Activated CD4-positive, alpha-beta T cell treated with anti-CD3 and anti-CD28 coated beads, Interleukin-2, amount 50 U/mL, for 24 hours (primary cell): ENCODE measurements at regions not wholly inside any gene's neighbourhood (a gene's known extent, or its start where the extent isn't known, plus 50 kb on each side); places are given as distances from the start of the nearest gene placed in this dataset.
"Not testable (repeated sequence)": the region's sequence is repeated elsewhere in the genome, so short reads cannot be mapped to it uniquely, and the experiment has no call there.

ENCODE experiments used
- DNase-seq, 2 donors: peaks; one replicate each; pipeline ENCODE4 v3.0.0-alpha.2; 2020; ENCODE audit warnings: low read depth in 1 of 2, low spot score in 1 of 2

DNA sequence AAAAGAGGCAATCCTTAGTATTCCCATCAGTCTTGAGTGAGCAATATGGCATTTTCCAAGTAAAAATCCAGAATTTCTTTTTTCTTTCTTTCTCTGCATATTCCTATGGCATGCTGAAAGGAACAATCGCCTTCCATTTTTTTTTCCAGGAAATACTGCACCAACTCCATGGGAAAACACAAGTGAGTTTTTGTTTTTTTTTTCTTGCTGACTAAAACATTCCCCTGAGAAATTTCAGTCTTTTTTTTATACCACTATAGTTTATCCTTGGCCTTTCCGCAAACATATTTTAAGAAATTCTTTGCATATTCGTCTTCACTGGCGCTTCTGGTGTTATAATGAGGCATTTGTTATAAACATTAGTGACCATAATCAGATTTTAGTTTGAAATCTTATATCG, 429.6 kb upstream of the MDFIC2 start:
- DNase-seq: no peak

DNA sequence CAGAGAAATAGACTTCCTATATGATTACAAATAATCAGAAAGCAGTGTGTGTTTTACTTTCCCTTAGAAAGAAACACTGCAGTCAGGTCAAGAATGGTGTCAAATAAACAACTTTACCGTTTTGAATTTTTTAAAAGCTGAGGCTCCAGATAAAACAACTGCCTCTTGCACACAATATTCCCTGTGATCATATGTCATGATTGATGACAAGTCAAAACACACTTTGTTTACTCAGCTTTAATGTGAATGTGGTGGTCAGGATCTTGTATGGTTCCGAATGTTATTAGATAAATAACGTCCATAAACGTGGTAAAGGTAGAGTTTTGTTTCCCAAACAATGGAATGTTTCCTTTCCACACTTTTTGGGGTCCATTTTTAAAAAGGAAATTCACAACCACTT, 428.4 kb upstream of the MDFIC2 start:
- DNase-seq: no peak

DNA sequence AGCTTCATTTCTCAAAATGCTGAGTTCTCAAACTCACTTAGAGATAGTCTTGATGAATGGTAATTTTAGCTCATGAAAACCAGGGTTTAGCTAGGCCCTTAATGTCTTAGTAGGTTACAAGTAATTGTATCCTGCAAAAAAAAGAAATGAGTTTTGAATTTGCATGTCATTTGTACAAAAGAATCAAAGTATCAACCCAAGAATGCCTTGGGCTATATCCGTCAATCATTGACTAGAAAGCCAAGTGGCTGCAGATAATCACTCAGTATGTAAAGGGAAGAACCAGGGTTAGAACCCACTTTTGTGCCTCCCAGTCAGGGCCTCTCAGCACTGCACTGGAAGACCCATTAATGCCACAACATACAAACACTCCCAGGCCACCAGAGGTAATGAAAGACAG, 427.6 kb upstream of the MDFIC2 start:
- no peak for DNase-seq

DNA sequence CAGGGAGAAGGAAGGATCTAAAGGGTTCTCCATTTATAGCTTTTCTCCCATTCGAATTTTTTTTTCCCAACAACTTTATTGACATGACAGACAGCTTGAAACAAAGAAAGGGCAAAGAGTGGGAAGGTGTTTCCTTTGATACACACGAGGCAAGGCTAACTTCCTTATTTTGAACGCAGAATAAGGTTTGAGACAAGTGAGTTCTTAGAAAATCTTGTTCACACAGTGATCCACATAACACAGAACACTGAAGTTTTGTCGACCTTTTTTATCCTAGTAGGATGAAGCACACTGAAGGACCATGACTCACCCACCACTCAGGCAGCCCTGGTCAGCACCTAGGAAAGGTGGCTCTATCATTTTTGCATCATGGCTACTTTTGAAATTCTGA, 425.8 kb upstream of the MDFIC2 start:
- DNase-seq: no peak

DNA sequence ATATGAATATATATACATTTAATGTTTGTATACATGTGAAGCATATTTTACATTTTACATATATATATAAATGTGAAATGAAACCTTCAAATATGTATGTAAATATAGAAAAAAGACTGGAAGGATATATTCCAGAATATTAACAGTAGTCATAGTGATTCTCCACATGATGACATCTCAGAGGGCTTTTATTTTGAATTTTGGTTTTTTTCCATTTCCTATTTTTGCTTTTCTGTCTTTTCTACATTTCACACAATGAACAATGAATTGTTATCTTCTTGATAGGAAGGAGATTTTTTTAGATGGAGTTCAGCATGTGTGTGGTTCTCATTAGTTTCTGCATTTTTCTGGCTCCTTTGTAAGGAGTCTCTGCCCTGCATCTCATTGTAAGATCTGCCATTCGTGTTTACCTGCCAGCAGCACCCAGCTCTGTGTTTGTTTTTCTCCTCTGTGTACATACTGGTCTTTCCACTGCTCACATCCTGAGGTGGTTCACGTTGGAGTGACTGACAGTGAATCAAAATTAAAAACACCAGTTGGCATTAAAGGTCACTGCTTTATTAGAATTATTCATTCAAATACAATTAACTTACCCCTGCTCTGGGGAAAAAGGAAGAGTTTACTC, 425.3 kb upstream of the MDFIC2 start:
- DNase-seq: no peak

DNA sequence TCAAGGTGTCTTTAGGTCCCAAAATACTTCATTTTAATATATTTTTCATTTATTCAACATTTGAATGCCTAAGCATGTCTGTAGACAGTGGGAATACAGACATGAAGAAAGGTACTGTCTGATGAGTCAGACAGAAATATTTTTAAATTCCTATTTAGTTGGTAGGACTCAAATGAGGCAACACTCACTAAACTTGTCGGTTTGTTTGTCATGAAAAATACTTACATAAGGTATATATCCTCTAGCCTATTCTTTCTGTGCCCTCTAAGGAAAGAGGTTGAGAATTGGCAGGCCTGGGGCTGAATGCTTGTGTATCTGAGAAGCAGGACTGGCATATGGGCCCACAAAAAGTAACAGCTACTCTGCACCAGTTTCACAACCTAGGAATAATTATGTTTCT, 423.6 kb upstream of the MDFIC2 start:
- no peak for DNase-seq

DNA sequence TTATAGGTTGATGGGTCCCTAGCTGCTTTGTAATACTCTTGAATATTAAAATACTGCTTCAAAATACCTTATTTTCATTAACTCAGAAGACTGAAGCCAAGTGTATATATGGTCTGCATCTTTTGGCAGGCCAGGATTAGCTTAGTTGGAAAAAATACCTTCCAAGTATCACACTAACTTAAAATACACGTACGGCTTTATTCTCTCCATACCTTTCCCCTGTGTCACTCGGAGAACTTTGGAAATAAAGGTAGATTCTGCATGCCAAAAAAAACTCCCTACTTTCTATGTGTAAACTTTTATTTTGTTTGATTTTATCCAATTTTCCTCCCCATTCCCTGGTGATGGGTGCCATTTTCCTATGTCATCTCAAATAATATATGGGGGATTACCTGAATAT, 422.3 kb upstream of the MDFIC2 start:
- DNase-seq: no peak

DNA sequence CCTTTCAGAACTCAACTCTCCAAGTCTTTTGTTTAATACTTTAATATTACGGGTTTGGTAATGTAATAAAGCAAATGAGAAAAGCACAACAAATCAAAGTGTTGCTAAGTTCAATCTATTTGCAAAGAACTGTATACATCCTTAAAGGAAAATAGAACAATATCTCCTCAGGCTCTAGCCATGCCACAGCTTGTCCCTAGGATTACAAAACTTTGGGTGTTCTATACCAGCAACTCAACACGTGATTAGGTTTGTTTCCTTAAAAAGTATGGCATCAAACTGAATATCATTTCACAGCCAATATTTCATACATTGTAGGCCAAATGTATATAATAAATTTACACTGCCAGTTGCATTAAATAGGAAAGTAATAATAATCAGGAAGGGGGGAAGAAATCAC, 418.6 kb upstream of the MDFIC2 start:
- DNase-seq: no peak

DNA sequence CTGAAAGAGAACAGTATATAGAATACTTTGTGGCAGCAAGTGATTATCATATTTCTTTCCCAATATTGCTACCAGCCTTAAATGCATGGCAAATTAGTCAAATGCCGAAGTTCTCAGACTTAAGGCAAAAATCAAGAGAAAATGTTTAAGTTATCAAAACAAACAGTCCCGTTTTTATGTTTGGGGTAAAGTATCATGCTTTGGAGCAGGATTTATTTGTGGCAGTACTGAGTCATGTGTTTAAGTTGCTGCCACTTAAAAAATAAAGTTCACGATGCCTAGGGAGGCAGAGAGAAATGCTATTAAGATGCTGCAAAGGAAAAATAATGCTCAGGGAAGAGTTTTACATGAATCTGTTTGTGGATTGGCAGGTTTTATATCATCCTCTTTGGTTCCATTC, 417.4 kb upstream of the MDFIC2 start:
- no peak for DNase-seq

DNA sequence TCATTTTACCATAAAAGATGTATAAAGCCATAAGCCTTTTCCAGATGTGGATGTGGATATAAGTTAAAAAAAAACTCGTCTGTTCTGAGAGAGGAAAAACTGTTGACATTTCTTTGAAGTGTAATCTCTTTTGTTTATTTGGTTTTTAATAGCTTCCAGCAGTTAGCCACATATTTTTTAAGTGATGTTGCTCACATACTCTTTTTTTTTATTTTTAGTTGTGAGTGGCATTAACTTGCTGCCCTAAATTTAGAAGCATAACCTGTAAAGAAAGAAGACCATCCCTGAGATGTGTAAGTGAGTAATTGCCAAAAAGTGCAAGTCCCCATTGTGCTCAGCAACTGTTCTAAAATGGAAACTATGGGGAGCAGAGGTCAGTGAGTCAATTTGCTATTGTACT, 415.9 kb upstream of the MDFIC2 start:
- no peak for DNase-seq

DNA sequence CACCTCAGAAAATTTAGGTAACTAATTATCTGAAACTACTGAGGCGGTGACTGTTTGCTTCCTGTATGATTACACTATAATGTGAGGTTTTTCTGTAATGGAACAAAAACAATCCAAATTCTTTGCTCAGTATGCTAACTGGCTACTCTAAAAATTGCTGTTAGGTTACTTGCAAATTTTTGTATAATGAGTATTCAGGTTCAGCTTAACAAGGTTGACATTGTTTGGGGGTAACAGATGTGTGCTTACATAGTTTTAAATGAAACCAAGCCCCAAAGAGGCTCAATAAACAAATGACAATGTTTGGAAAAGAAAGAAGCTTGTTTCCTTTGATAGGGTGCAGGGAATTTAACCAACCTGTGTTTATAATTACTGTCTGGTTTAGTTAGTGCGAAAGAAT, 414.5 kb upstream of the MDFIC2 start:
- no peak for DNase-seq

DNA sequence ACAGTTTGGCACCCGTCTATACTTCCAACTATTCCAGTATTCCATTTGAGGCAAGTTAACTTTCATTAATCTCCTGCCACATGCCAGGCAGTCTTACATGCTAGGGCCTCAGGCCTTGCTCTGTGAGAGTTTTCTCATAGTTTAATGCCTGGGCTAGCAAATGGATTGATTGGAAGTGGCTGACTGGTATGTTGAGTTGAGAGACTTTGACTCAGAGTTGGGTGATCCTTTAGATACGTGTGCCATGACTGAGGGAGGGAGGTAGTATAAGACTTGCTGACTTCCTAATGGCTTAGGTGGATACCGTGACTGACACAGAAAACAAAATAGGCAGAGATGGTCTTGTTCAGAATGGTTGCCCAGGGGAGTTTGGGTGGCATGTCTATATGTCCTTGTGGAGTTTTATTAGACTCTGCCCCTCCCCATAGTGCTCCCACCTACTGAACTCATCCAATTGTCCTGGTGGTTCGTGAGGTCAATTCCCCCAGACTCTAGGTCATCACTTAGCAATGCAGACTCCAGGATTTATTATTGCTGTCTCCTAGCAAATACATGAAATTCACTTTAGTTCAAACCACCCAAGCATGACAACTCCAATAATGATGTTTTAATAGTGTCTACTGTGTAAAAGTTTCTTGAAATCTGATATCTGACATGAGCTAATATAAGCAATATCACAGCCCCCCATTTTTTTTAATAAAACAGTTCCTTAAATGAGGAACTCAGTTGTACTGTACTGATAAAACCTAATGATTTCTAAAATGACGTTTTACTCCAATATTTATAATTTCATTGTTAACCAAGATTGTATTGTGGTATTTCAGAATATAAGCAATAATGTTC, 413.9 kb upstream of the MDFIC2 start:
- DNase-seq: no peak

DNA sequence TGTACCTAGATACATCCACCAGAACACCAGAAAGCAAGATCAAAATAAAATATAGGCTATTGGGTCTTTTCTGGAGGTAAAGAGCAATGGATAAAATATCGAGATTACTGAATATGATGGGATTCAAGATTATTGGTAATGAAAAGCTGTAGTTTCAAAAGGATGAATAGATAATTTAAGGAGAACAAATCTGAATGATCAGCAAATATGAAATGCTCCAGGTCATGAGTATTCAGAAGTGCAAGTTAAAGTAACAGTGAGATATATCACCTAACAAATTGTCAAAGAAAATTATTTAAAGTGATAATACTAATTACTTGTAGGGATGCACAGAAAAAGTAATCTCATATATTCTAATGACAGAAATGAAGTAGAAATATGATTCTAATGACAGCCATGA, 409.6 kb upstream of the MDFIC2 start:
- DNase-seq: no peak

DNA sequence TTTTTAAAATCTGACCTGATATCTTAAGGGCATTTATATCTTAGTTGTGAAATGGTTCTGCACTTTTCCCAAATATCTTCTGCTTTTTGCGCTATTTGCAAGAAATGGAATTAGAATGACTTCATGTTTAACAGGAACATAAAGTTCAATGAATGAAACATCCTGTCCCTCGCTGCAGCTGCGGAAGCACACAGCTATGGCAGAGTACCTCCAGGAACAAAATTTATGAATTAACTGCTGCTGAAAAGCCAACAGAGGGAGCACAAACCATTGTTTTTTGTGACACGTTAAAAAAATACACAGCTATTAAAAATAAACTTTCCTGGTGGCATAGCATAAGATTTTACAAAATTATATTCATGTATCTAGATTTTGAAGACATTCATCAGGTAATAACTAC, 404.4 kb upstream of the MDFIC2 start:
- no peak for DNase-seq

DNA sequence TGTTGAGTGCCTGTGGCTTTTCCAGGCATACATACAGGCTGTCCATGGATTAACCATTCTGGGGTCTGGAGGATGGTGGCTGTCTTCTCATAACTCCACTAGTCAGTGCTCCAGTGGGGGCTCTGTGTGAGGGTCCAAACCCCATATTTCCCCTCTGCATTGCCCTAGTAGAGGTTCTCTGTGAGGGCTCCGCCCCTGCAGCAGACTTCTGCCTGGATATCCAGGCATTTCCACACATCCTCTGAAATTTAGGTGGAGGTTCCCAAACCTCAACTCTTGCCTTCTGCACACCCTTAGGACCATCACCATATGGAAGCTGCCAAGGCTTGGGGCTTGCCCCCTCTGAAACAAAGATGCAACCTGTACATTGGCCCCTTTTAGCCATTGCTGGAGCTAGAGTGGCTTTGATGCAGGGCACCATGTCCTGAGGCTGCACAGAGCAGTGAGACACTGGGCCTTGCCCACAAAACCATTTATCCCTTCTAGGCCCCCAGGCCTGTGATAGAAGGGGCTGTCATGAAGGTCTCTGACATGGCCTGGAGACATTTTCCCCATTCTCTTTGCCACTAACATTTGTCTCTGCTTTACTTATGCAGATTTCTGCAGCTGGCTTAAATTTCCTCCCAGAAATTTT, 400.1 kb upstream of the MDFIC2 start:
- no peak for DNase-seq

DNA sequence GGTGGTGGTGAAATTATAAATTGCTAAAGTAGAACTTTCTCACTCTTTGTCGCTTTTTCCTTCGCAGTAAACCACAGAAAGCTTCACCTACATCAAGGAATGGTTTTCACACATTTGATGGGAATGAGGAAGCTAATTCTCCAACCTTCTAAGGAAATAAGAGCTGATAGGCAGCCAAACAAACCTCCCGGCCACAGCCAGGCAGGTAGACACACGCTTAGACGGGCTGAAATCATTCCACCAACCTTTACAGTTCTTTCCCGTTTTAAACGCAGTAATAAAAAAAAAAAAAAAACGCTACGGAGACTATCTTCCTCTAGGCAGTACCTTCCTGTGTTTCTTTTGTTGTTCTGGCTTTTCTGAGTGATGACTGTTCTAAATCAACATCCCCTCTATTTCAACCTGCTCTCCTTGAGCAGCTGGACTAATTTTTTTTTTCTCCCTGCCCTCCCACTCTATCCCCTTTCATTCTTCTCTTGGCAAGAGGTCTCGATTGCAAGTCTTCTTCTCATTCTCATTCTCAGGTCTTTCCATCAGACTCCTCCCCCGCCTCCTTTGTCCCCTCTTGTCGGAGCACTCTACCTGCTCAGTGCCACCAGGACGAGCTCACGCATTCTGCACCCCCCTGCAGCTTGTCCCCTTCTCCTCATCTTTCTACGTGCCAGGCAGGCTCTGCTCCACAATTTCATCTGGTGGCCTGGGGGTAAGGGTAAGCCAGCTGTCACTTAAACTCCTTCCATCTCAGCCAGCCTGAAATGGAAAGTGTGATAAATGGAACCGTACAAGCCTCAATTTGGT, 391.1 kb upstream of the MDFIC2 start:
- DNase-seq: no peak

DNA sequence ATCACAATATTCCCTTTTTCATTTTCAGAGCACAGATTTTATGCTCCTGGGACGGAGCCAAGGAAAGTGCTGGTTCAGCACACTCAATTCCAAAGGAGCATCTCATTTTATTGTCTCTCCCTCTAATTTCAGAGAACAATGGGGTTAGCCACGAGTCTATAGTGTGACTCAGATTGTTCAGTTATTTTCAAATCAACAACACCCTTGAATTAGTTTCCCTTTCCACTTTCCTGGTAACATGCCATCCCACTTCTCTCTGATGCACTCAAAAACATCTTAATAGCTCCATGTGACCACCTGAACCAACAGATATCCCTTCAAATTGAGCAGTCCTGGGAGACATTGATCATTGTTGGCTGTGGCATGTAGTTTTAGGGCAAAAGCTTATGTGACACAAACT, 389.7 kb upstream of the MDFIC2 start:
- DNase-seq: no peak

DNA sequence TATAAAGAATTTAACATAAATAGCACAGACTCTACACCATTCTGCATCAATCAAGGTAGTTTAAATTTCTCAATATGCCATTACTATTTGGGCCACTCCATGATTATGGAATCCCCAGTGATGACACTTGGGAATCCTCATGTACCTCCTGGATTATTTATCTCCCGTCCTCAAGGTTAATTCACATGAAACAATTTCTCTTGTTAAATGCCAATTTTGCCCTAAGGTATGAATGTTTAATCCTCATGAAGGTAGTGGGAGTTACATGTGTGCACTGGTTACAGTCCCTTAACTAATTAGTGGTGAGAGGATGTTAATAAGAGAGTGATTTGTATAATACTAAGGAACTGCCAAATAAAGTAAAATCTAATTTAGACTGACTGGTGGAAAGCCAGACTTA, 372.3 kb upstream of the MDFIC2 start:
- no peak for DNase-seq

DNA sequence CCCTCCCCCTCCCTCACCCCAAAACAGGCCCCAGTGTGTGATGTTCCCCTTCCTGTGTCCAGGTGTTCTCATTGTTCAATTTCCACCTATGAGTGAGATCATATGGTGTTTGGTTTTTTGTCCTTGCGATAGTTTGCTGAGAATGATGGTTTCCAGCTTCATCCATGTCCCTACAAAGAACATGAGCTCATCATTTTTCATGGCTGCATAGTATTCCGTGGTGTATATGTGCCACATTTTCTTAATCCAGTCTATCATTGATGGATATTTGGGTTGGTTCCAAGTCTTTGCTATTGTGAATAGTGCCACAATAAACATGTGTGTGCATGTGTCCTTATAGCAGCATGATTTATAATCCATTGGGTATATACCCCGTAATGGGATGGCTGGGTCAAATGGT, 363.4 kb upstream of the MDFIC2 start:
- not testable (repeated sequence) for DNase-seq

DNA sequence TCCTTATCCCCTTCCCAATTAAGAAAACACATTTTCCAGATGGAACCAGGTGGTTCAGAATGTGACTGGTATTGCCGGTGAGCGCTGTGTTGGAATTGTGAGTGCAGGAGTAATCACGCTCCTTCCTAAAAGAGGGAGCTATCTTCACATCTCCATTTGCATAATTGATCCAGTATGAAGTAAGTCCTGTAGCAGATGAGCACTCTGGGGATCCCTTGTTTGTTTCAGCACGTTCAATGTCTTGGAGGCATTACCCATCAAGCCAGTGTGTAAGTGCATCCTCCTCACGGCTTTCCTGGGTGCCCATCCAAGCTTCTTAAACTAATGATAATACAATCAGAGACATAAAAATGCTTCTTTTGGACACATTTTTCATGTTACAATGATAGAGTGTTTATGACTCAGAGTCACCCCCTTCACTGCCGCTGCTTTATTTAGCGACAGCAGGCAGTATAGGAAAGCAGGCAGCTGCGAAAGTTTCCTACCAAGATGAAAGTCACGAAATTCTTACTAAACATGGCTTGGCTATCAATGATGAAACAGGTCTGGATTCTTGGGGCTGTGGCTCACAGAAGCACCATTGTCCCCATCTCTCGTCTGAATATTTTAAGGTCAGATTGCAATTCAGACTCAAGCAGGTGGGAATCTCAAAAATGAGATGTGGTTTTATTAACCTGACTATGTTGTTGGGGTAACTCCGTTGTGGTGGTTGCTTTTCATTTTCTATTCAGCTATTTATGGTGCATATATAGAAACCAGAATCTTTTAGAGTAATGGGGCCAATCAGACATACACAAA, 346.3 kb upstream of the MDFIC2 start:
- no peak for DNase-seq

DNA sequence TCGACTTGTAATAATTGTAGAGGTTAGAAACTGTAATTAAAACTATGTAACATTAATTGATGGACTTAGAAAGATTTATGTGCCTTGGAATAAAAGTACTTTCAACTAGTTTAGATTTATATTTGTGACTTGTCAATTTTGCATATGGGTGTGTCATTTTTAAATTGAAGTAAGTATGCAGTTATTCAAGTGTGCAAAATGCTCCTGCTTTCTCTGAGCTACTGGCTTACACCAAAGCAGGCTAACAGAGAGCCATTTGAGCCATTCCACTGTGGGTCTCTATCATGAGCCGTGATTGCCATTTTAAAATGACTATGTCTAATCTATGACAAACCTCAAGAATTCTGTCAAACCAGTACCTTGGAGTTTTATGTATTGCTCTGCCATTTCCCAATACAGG, 345.0 kb upstream of the MDFIC2 start:
- no peak for DNase-seq
